ENCODE measurements at regions not wholly inside any gene's neighbourhood (a gene's known extent, or its start where the extent isn't known, plus 50 kb on each side); places are given as distances from the start of the nearest gene placed in this dataset.

- no peak for DNase-seq
These were observed 334.0 kb upstream of the CPEB2 start for GRCh38 chr4:14668296-14668695.

- DNase-seq, result no peak
These were observed 332.9 kb upstream of the CPEB2 start for GRCh38 chr4:14669371-14669770.

GRCh38 chr4:14671146-14671545 is 331.1 kb upstream of the CPEB2 start:
- DNase-seq, result no peak

GRCh38 chr4:14675279-14675985 is 326.8 kb upstream of the CPEB2 start:
- no peak for DNase-seq

- DNase-seq, result no peak
These were observed 322.4 kb upstream of the CPEB2 start for GRCh38 chr4:14679906-14680305.

DNA sequence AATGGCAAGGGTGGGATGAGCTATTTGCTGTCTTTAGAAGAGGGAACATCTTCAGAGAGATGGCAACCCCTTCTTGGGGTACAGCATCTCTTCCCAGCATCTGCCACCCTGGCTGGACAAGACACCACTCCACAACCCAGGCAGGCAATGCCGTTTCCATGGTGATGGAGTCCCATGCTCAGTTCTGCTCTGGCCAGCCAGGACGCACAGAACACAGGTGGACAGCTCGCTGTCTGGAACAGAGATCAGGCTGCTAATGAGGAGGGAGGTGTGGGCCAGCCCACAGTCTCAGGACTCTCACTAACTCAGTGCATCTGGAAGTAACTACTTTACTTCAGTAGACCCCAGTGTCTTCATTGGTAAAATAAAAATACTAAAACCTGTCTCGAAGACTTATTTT is 321.0 kb upstream of the CPEB2 start:
- DNase-seq, result no peak

GRCh38 chr4:14693728-14694127 is 308.6 kb upstream of the CPEB2 start:
- DNase-seq, result no peak

GRCh38 chr4:14695095-14695845 is 307.0 kb upstream of the CPEB2 start:
- no peak for DNase-seq

GRCh38 chr4:14700083-14700482 is 302.2 kb upstream of the CPEB2 start:
- DNase-seq, result no peak

- no peak for DNase-seq
These were observed 301.7 kb upstream of the CPEB2 start for GRCh38 chr4:14700544-14700943.

DNA sequence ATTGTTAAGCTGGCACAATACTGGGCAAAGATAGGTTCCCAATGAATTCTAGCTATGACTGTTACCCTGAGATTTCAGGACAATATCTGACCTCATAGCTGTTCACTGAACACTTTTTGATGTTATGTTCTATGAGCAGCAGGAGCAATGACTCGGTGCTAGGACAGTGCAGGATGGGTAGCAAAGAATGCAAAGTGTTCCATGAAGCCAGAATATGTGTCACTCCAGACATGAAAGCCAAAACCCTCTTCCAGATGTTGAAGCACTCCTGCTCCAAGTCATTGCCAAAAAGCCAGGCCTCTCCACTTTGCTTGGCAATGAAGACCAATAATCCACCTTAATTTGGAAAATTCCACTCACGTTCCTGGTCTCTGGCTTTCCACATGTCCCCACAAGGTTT is 300.9 kb upstream of the CPEB2 start:
- no peak for DNase-seq

- DNase-seq, result no peak
These were observed 300.4 kb upstream of the CPEB2 start for GRCh38 chr4:14701896-14702295.

- no peak for DNase-seq
These were observed 293.7 kb upstream of the CPEB2 start for GRCh38 chr4:14708574-14708973.

DNA sequence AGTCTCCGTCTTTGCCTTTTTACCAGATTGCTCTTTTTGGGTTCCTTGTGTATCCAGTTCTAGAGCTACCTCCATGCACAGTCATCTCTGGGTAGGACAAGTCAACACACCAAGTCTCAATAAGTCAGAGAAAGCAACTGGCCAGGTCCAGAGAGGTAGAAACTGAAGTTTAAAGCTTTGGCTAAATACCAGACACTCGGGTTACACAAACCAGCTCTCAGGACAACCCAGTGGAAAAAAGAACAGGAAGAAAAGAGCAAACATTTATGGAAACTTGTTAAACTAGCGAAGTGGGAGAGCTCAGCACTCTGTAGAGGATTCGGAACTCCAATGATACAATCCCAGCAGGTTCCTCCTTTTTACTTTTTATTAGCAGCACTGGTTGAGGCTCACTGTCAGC is 291.0 kb upstream of the CPEB2 start:
- DNase-seq, result no peak

DNA sequence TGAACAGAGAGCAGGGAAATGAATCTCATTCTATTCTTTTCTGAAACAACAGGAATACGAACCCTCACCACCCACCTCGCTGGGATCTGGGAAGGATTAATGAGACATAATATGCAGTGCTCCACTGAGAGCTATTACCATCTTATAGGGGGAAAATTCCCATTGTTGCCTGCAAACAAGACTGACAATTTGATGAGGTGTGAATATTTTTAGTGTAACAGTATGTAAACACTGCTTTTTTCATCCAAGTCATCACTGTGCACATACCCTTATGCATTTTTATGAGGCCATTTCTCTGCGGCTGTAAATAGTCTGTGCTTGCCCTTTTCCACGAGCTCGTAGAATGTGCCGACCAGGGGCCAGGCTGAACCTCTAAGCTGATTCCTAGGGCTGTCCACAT is 285.6 kb upstream of the CPEB2 start:
- DNase-seq, result no peak

GRCh38 chr4:14719053-14719452 is 283.2 kb upstream of the CPEB2 start:
- DNase-seq, result no peak

GRCh38 chr4:14726441-14726840 is 275.8 kb upstream of the CPEB2 start:
- DNase-seq, result no peak

GRCh38 chr4:14726877-14727361 is 275.4 kb upstream of the CPEB2 start:
- DNase-seq, result no peak

DNA sequence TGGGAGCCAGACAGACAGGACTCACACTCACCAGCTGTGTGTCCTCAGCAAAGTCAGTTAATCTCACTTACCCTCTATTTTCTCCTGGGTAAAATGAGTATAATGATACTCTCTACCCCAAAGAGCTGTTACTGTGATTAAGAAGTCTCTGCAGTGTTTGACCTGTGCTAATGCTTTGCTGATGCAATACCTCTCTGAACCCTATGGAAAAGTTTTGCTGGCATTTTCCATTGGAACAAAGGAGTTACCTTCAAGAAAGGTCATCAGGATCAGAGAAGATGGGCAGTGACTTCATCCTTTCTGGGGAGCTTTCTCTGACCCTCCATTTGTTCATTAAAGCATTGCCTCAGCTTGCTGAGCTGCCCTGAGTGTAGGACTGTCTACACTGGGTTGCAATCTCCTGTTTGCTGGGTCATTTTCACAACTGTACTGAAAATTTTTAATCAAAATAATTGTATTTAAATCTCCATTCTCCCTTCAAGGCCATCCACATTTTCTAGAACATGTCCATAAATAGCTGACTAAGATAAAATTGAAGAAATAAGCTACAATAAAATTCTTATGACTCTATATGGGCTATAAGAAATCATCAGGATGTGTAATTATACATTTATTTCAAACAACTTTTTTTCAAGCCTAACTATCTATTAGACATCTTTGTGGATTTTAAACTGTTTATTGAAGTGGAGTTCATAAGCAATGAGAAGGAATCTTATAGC is 272.8 kb upstream of the CPEB2 start:
- DNase-seq, result no peak

- DNase-seq, result no peak
These were observed 260.2 kb upstream of the CPEB2 start for GRCh38 chr4:14742054-14742453.

DNA sequence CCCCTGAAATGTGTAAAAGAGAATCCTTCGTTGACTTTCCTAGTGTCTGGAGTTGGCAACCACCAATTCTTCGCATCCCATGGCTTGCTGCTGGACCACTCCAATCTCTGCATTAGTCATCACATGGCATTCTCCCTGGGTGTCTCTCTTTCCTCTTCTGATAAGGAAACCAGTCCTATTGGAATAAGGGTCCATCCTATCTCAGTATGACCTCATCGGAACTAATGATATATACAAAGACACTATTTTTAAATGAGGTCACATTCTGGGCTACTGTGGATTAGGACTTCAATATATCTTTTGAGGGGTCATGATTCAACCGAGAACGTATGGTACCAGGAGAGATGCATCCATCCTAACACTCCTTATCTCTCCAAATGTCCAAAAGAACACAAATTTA is 259.1 kb upstream of the CPEB2 start:
- no peak for DNase-seq

GRCh38 chr4:14743601-14744000 is 258.7 kb upstream of the CPEB2 start:
- DNase-seq, result no peak

GRCh38 chr4:14744346-14744745 is 257.9 kb upstream of the CPEB2 start:
- no peak for DNase-seq

- DNase-seq, result no peak
These were observed 252.4 kb upstream of the CPEB2 start for GRCh38 chr4:14749910-14750309.

Data from activated effector memory CD4-positive, alpha-beta T cell treated with Interleukin-2 at 50 U/mL for 16 hours (primary cell).